ENCODE measurements at regions not wholly inside any gene's neighbourhood (a gene's known extent, or its start where the extent isn't known, plus 50 kb on each side); places are given as distances from the start of the nearest gene placed in this dataset.
A peak's percentile ranks its signal among the peaks of the same experiment; 100 is the strongest.

DNA sequence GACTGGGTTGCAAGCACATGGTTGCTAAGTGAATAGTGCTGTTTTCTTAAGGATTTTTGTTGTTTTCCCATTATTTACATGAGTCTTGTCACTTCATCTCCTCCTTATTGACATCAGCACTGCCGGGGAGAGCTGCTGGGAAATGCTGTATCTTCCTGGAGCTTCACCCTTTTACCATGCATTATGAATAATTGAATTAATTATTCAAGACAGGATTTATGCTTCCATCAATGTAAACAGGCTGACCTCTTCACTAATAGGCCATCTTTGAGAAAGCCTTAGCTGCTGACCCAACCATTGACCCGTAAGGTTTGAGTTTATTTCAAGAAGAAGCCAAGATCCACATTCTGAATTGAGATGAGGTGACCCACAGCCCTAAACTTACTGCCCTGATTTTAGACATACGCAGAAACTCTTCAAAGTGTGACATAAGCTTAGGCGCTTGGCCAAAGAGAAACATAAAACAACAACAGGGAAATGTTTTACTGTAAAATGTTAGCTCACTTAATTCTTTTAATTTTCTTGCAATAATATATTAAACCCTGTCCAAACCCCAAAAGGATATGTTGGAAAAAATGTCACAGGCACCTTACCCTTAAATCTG lies 365.5 kb upstream of the SYT4 start:
- DNase-seq, result peak in 2 of 3 donors; percentile 28 to 64

DNA sequence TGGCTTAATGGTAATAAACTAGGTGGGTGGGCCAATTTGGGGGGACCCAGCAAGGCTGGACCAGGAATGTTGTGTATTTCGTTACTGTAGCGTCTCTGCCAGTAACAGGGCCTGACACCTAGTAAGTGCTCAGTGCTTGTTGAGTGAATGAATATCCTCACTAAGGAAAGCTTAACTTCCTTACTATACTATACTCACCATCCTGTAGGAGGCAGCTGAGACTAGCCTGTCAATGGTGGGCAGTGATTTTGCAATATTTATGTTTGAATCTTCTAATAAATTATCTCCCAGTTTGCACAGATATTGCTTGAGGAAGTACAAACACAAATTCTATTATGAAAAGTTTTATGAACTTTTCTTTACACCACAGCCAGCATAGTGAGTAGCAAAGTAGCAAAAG lies 370.7 kb upstream of the SYT4 start:
- no peak for DNase-seq

DNA sequence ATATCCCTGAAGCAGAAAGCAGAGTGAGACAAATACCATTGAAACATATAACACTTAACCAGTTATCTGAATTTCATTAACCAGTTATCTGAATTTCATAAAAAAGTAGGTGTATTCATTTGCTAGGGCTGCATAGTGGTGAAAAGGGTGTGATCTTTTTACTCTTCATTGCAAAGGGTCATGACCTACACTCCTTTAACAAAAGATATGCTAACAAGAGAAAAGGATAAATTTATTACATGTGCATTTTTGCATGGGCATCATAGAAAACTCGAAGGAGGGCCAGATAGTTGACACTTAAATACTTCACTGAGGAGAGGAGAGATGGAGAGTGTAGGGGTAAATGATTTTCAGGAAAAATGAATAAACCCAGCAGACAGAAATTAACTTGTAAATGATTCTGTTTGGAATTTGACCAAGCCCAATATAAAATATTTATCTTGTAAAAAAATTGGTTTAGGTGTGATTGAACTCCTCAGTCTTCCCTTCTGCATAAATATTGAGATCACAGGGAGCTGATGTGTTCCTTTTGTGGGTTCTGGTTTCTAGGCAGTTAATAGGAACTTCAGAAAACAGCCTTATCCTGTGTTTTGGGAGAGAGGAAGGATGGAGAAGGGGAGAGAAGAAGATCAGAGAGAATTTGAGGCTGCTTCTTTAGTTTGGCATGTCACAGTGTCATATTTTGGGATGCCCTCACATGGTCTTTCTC lies 372.5 kb upstream of the SYT4 start:
- no peak for DNase-seq

DNA sequence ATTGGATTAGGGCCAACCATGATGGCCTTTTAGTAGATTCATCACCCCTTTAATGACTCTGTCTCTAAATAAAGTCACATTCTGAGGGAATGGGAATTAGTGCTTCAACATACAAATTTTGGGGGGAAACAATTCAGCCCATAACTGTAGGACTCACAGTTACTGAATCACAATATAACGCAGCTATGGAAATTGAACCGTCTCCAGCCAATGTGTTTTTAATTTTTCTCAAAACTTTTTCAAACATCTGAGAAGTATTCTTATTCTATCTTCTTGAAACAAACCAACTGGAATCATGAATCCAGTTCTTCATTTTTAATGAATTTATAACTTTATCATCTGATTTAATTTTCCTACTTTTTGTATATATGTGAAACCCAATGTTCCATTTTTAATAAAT lies 373.1 kb upstream of the SYT4 start:
- peak; percentile 46 to 62 (median 53) for DNase-seq

DNA sequence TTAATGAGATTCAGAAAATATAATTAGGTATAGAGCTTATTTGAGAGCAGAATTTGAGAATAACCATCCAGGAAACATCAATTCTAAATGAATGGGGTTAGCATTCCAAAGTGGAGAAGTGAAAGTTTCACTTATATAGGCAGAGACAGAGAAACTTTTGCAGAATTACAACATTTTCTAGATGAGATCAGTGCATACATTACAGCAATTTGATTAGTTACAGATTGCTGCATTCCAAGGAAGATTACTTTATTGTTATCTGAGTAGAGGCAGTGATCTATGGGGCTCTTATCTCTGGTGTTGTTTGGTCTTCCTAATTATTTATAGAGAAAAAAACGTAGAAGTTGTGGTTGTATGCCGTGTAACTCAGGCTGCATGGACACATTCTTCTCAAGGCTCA lies 373.8 kb upstream of the SYT4 start:
- DNase-seq, result no peak

DNA sequence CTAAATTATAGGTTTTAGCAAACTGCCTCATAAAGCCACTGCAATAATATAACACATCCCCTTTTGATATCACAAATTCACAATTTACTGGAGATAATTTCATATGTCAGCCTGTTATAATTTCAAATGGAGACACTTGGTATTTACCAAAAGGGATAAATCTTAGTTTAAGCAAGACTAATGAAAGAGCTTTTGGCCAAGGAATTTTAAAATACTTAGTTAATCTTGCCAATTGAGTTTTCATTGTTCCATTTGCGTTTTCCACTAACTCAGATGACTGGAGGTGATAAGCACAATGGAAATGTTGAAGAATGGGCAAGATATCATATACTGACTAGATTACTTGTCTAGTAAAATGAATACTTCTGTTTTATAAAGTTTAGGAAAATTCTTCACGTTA lies 379.3 kb upstream of the SYT4 start:
- no peak for DNase-seq

DNA sequence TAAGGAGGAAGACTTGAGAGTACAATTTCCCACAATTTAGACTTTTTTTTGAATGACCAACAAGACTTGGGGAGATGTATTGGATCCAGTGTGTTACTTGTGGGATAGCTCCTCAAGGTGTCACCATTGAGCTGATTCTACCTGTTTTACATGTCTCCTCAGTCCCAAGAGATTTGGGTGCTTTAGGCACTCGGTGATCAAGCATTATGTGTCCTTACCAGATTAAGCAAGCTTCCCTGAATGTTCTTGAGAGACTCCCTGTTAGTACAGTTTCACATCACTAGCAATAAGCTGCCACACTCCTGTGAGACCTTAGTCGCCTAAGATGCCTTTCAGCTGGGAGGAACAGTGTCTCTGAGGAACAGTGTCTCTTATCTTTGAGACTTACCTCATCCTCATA lies 384.3 kb upstream of the SYT4 start:
- peak in 1 of 3 donors; percentile 46 for DNase-seq

DNA sequence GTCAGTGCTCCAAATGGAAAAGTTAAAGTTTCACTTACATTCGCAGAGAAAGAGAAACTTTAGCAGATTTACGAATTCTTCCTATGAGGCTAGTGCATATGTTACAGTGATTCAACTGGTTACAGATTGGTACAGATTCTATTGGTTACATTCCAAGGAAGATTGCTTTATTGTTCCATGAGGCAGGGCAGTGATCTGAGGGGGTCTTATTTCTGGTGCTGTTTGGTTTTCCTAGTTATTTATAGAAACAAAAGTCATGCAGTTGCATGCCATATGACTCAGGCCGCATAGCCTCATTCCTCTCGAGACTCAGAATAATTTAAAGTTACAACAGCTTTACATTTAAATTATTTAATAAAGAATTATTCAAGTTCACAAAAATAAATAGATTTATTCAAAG lies 385.4 kb upstream of the SYT4 start:
- peak in 2 of 3 donors; percentile 49 to 83 for DNase-seq

DNA sequence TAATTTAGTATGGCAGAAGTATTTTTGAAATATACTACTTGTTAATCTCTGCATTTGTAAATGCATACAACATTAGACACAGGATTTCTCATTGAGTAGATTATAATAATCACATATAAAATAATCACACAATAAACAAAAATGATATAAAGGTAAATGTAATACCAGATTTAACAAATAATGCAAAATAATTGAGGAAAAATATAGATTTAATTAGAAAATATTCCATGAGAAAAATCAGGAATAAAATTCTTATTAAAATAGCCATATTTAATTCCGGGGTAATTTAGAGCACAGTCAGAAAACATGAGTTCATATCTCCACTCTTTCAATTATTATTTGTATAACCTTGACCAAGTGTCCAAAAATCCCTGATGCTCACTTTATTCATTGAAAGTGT lies 385.9 kb upstream of the SYT4 start:
- DNase-seq, result no peak

DNA sequence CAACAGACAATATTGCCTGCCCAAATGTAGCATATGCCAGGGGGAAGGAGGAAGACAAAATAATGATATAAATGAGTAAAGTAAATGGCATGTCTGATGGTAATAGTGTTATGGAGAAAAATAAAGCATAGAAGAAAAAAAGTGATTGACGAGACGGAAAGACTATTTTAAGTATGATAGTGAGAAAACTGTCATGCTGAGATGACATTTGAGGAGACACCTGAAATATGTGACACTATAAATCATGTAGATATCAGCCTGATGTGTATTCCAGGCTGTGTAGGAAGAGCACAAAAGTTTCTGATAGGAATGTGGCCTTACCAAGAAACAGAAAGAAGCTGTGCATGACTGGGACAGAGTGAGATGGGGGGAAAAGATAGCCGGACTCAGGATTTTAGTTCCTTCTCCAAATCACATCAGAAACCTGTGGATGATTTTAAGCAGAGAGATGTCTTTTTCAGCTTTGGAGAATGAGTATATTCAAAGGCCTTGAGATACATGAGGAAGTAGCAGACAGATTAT lies 387.3 kb upstream of the SYT4 start:
- no peak for DNase-seq

DNA sequence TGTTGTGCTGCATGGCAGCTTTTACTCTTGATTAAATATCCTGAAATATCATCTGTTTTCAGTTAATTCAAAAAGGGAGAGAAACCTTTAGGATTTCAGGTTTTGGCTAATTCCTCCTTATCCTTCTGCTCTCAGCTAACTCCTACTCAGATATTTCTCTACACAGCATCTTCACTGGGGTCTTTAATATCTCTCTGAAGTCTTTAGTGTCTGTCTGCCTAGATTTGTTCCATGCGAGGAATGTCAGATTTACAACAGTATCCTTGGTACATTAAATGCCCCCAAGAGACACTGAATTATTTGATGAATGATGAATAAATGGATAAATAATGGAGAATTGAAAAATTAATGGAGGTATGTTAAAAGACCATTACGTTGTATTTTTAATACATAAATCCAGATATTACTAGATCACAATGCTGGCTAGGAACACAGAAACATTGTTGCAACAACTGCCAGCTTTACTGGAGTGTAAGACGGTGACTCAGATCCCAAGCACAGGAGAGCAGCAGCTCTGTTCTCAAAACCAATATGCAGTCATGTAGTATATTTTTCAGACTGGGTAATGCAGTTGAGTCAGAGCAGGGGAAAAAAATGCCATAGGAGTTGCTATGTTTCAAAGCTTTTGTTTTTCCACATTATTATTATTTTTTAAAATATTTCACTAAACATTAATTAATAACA lies 388.0 kb upstream of the SYT4 start:
- DNase-seq, result peak in 2 of 3 donors; percentile 44 to 79

DNA sequence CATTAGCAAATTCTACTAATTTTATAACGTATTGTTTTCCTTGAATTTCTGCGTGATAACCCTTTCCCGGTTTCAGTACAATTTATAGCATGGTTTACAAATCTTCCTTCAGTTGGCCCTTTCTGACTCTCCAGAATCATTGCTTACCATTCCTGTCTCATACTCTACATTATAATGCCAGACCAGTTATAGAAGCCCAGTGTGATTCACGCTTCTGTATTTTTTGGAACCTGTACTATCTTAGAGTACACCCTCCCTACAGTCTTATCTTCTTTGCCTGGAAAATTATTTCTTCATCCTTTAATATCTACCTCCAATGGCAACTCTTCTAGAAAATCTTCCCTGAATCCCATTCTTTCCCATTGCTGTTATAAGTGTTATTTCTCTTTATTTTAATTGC lies 391.6 kb upstream of the SYT4 start:
- DNase-seq, result no peak

DNA sequence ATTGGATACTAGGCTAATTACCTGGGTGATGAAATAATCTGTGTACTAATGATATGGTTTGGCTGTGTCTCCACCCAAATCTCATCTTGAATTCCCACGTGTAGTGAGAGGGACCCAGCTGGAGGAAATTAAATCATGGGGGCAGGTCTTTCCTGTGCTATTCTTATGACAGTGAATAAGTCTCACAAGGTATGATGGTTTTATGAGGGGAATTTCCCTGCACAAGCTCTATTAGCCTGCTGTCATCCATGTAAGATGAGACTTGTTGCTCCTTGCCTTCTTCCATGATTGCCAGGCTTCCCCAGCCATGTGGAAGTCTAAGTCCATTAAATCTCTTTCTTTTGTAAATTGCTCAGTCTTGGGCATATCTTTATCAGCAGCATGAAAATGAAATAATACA lies 394.1 kb upstream of the SYT4 start:
- DNase-seq, result no peak

DNA sequence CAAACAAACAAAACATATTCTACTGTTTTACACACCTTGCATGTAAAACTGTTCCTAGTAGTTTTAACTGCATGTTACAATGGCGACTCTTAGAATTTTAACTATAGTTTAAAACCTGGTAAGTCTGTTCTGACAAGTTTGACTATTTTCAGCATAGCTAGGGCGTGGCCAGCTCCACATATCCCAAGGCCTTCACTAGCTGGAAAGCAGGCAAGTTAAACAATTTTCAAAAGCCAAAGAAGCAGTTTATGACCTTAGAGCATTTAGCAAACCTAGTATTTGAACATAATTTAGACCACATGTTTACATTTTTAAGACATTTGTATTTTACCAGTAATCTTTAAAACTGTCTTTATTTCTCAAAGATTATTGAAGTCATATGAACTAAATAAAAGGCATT lies 402.8 kb upstream of the SYT4 start:
- DNase-seq, result peak in 2 of 3 donors; percentile 27 to 41

DNA sequence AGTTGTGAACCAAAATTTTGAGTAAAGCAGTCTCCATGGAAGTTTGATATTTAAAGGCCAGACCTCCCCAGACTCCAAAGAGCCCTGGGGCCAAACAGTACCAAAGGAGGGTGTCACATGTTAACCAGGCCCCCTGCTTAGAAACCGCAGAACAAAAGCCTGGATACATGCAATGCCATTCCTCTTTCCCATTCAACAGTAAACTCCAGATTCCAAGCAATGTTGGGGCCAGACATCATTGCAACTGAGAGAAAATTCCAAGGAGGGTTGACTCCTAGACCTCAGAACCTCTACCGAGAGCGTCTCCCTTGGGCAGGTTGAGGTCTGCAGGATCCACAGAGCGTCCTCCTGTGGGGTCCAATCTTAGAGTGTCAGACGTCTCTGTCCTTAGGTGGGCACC lies 404.4 kb upstream of the SYT4 start:
- DNase-seq, result no peak

DNA sequence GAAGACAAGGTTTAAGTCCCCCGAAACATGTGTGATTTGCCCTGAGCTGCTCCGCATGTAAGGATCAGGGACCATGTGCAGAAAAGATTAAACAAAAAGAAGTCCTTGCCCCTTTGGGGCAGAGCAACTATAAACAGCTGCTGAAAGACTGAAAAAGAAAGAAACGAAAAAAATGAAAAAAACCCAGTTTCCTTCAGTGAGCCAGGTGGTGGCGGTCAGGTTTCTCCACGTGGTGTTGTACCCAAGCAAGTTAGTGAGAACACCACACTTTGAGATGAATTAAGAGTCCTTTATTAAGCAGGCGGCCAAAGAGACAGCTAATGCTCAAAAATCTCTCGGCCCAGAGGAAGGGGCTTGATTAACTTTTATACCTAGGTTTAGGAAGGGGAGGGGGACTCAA lies 404.9 kb upstream of the SYT4 start:
- DNase-seq, result no peak

DNA sequence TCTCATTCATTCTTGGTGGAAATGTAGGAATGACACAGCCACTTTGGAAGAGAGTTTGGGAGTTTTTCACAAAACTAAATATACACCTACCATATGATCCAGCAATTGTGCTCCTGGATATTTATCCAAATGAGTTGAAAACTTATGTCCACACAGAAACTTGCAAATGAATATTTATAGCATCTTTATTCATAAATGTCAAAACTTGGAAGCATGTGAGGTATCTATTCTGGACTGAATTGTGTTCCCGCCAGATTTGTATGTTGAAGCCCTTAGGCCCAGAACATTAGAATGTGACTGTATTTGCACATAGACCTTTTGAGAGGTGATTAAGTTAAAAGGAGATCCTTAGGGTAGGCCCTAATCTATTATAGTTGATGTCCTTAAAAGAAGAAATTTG lies 409.4 kb upstream of the SYT4 start:
- DNase-seq, result no peak

DNA sequence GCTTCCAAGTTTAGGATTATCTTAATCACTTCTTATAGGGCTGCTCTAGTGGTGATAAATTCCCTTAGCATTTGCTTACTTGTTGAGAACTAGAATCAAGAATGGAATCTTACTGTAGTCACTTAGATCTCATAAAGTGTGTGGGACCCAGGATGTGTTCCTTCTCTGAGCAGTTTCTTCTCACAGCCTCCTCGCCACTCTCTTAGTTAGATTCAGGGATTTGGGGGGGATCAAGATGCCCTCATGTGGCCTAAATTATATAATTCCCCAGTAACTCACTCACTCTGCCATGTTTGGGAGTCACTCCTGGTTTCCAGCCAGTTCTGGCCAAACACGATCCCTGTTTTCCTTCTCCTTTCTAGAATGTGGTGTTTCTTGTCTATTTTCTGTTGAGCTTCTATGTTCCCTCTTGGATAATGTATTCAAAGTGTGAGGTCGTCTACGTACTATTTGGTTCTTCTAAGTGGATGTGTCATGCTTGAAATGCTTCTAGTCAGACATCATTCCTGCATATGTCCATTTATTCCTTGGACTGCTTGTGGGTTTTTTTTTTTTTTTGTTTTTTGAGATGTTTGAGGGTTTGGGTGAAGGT lies 414.9 kb upstream of the SYT4 start:
- peak in 1 of 3 donors; percentile 42 for DNase-seq

DNA sequence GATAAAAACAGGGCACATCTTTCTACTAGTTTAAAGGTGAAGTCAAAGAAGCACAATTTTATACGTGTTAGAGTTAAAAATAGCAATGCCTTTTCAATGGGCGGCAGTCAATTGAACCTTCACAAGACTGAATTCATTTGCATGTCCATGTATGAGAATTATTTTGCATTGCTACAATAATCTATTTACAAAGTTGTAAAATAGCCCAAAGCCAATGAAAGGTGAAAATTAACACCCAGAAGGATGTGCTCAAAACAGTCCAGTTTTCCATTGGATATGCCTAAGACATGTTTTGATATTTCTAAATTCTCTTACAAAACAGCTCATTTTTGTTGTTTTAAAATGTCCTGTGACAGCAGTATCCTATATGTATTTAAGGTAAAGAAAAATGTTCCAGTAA lies 425.1 kb upstream of the SYT4 start:
- DNase-seq, result no peak

DNA sequence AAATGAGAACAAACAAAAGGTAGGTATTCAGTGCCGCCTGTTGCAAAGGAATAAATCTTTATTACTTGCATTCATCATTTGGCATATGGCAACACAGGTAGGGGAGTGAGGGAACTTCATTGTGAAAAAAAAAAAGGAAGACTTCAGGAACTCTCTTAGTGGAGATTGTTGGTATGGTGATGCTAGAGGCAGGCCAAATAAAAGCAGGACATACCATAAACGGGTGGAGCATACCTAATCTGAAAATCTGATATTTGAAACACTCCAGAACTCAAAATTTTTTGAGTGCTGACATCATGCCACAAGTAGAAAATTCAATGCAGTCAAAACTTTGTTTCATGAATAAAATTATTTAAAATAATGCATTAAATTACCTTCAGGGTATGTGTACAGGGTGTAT lies 425.8 kb upstream of the SYT4 start:
- DNase-seq, result no peak

DNA sequence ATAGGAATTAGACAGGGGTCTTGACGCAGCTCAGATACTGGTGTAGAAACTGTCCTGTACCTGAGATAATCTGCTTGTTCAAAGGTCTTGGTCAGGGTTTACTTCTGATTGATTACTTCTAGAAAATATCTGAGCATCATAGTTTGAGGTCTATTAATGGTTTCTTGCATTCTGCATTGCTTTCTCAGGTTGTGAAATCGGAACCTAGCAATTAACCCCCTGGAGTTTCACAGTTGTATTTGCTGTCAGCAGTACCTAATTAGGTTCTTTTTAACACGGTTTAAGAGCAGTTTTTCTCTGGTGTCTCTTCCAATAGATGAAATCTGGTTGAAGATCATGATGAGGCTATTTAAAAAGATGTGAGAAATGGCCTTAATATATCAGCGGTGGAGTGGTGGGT lies 428.6 kb upstream of the SYT4 start:
- no peak for DNase-seq

DNA sequence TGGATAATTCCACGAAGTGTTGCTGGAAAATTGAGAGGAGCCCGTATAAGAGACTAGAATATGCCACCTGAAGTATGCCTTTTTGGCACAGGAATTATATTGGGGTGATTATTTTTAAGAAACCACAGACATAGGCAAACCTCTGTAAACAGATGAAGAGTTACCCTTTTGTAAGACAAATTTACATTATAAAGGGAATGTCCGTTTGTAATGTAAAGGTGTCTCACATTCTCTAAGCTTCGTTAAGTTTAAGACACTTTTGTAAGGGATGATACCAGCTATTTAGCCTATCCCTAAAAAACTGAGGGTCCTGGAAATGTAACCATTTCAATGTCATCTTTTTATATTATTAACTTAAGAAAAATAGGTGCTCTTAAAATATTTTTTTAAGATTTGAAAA lies 432.8 kb upstream of the SYT4 start:
- no peak for DNase-seq
